NCI-H128 (cell line): ENCODE measurements at regions not wholly inside any gene's neighbourhood (a gene's known extent, or its start where the extent isn't known, plus 50 kb on each side); places are given as distances from the start of the nearest gene placed in this dataset.
A peak's percentile ranks its signal among the peaks of the same experiment; 100 is the strongest.

ENCODE experiments used
- DNase-seq: peaks from one replicate; lab custom pipeline; 2025; ENCODE audit not compliant: unreplicated experiment; lab: John Stamatoyannopoulos, UW

DNA sequence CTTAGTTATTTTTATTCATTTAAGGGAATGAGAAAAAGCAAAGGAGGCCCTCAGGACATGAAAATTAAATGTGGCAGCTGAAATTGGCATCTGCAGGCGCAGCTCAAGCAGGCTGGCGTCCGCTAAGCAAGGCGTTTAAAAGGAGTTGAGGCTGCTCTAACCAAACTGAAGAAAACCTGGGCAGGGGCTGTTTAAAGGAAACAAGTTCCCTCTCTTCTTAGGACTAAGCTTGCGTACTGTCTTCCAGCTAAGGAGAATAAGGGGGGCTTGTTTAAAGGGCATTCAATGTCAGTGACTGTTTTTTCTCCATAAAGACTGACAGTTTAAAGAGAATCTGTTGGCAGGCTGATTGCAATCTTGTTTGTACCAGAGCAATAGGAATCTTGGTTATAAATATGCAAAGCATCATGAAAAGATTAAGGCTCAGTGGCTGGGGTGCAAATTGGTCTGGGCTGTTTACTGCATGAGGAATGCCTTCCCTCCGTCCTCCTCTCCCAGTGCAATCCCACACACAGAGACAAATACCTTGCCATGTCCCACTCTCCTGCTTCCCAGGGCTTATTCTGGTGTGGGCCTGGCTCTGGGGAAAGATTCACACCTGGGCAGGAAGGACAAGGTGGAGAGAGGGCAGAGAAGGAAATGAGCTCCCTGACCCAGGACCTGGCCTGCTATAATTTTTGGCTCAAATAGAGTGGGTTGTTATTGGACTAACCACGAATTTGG, 85.9 kb upstream of the LIFR start:
- no peak for DNase-seq

GRCh38 chr5:38643616-38644015, 87.2 kb upstream of the LIFR start:
- no peak for DNase-seq

- no peak for DNase-seq
These were observed 89.1 kb upstream of the LIFR start for GRCh38 chr5:38645508-38645907.

- no peak for DNase-seq
These were observed 92.4 kb upstream of the LIFR start for GRCh38 chr5:38648703-38649291.

DNA sequence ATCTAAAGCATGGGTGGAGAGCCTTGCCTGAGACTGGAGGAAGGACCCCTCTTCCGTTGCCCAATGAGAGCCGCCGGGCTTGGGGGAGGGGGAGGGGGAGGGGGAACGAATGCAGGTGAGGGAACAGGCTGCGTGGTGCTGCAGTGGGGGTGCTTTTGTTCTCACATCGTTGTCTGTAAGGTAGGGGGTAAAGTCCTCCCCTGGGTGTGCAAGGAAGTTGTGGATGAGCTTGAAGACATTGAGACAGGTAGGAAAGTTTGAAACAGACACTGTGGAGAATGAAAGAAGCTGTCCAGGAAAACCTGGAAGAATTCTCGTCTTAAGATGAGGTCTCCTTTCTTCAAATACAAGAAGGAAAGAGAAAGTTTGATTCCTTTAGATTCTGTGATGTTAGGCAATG, 94.1 kb upstream of the LIFR start:
- DNase-seq: no peak

DNA sequence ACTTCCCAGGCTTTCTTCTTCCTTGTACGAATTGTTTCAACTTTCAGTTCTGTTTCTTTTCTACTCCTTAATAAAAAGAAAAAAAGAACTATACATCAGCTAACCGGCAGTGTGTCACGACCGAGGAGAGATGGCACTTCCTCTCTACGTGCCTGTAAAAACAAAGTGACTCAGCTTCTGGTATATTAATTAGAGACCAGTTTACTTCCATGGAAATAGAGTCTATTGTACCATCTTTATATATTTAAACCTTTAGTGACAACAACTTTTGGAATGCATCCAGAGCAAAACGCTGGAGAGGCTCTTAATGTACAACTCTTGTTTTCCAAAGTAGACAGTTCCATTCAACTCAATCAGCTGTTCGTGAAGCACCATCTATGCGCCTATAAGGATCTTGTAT, 94.5 kb upstream of the LIFR start:
- peak; percentile 79 for DNase-seq

DNA sequence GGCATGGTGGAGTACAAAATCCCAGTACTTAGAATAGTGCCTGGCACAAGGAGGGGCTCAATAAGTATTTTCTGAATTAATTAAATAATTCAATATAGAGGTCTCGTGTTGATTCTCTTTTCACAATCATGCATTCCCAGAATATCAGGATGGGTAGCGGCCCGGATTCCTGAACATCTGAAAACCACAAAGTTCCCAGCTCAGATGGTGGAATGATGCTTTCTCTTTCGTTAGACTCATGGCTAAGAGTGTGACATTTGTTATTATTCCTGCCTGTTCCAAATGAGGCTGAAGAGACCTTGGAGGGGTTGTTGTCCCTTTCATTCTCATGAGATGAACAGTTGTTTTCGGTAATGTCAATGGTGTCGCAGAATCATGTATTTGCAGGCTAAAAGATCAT, 95.4 kb upstream of the LIFR start:
- no peak for DNase-seq

DNA sequence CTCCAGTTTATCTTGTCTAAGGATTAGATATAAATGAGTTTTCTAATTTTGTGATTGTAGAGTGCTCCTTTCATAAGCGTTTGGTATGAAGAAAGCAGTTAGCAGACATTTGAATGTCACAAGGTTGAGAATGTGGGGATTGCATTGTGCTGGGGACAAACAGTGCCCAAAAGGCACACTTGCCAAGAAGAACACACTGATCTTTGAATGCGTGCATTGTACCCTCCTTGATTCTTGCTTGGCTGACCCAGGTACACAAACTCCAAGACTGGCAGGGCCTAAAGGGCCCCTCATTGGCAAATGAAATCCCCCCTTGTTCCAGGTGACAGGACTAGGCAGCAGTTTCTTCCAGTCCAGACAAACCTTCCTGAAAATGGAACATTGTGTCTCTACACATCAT, 96.9 kb upstream of the LIFR start:
- DNase-seq: no peak

- no peak for DNase-seq
These were observed 99.2 kb upstream of the LIFR start for GRCh38 chr5:38655691-38656090.

GRCh38 chr5:38656568-38656967, 100.1 kb upstream of the LIFR start:
- no peak for DNase-seq

GRCh38 chr5:38657020-38657419, 100.6 kb upstream of the LIFR start:
- no peak for DNase-seq

DNA sequence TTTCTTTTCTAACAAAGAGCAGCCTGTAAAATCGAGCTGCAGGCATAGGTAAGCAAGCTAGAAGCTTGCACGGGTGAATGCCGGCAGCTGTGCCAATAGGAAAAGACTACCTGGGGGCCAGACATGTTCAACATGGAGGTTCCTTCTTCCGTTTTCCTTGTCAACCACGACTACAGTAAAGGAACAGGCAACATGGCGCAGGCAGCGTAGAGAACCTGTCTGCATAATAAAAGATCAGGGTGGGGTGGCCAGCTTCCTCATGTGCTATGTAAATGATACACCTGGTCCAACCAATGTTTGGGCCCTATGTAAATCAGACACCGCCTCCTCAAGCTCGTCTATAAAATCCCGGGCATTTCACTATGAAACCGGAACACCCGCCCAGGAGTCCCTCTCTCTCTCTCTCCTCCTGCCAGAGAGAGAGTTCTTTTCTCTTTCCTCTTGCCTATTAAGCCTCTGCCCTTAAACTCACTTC, 103.8 kb upstream of the LIFR start:
- peak; percentile 90 for DNase-seq

GRCh38 chr5:38662090-38662489, 105.6 kb upstream of the LIFR start:
- DNase-seq: no peak

DNA sequence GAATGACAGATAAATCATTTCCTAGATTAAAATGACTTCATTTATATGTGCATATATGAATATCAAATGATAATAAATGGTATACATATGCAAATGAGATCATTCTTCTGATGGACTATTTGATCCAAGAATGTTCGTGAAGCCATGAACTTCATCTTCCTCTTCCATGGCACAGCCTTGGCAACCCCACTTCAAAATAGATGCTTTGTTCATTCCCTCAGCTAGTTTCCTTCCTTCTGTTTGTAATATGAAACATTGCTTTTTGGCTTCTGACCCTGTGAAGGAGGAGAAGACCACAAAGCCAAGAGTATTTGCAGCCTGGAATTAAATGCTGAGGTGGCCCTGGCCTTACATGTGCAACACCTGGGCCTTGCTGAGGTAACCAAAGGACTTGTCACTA, 106.8 kb upstream of the LIFR start:
- DNase-seq: no peak

DNA sequence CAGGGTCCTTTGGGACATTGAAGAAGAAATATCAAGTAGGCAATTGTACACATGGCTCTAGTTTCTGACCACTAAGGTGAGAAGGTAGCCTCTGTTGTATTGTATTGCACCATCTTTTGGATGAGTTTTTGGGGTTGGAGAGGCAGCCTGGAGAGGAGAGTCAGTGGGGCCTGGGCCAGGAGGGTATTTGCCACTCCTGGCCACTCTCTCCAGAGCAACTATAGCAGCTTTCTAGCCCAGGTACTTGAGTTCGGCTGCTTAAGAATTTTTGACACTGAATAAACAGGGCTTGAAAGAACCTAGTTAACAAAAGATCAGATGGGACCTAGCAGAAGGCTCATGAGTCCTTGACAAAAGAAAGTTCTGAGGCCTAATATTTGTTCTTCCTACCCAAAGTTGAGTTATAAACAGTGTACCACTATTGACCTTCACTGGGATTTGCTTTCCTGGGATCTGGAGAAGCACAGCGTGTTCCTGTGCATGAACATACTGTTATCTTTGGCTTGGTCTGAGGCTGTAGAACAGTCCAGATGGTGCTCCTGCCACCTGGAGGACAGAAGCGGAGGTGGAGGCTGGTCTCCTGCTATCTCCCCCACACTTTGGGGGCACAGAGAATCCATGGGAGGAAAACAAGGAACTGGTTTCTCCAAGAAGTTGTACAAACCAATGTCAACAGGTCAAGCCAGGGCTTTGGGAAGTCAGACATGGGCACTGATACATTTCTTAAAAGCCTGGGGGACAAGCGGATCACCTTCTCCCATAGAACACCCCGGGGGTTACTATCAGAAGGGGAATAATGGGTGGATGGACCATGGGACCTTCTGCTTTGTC, 110.4 kb upstream of the LIFR start:
- DNase-seq: no peak

GRCh38 chr5:38667499-38667776, 111.0 kb upstream of the LIFR start:
- DNase-seq: no peak

- DNase-seq: no peak
These were observed 113.0 kb upstream of the LIFR start for GRCh38 chr5:38669361-38669880.

DNA sequence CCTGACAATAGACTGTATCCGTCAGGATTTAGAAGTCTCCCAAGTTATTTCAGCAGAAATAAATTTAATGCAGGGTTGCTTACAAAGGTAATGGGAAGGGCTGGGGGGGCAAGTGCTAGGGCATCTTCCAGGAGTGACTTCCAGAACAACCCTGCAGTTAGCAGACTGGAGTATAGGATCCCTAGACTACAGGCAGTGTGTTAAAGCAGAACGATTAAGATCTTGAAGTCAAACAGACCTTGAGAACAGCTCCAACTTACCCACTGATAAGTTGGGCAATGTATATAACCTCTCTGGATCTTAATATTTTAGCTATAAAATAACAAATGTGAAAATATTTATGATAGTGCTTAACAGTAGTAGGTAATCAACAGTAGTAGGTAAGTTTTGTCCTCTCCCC, 113.6 kb upstream of the LIFR start:
- DNase-seq: no peak

- DNase-seq: no peak
These were observed 114.4 kb upstream of the LIFR start for GRCh38 chr5:38670878-38671277.

DNA sequence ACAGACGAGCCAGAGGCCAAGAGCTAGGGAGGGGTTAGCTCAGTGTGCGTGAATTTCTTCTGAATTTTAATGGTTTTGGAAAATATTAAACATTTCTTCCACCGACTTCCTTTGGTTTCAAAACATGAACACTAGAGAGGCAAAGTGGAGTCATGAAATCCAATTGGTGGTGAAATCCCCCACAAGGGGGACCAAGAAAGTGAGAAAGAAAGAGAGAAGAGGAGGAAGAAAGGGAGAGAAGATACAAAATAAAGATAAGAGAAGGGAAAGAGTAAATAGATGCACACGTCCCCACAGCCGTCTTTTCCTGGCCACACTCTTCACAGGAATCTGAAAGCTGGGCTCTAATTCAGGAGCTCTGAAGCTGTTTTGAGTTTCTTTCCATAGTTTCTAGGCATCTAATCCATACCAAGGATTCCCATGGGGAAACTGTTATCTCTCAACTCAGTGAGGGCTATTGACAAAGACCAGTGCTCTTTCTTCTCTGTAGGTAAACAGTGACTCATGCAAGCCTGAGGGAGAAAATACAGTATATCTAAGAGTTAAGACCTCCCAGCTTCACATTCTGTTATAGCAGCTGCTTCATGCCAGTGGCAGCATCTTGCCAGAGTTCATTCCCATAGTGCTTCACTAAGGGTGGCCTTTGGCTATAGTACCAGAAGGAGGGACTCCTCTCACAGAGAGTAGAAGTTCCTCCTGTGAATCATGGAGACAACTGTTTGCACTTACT, 115.8 kb upstream of the LIFR start:
- no peak for DNase-seq

DNA sequence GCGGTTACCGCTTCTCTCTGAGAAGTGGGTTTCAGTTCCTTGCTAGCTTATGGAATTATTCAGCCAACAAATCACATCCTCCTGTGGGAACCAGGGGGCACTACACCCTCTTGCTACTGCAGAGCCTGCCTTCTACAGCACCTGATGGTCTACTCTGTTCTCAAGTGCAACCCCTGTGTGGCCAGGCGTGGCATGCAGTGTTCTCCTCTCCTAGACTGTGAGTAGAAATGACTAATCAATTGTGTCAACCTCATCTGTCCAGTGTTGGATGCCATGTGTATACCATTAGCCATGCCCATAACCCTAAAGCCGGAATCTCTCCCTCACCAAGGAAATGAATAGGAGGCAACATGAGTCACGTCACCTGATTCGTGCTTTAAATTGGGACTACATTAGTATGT, 117.2 kb upstream of the LIFR start:
- no peak for DNase-seq
